ENCODE measurements at regions not wholly inside any gene's neighbourhood (a gene's known extent, or its start where the extent isn't known, plus 50 kb on each side); places are given as distances from the start of the nearest gene placed in this dataset.
"Not testable (repeated sequence)": the region's sequence is repeated elsewhere in the genome, so short reads cannot be mapped to it uniquely, and the experiment has no call there.

DNA sequence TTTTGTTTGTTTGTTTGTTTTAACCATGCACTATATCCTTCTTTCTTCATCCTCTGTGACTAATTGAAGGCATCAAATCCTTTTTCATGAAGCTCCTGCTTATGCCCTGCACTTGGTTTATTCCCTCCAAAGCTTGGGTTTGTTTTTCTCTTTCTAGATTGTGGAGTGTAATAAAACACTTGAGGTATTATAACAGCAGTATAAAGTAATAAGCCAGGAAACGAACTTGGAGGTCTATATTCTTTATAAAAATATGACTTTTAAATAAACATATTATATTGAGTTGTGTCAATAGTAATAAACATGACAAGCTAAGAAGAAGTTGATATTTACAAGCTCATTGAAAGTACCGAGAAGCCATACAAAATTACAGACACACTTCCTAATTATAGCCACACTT lies 659.4 kb downstream of the RFPL4B start:
- no peak for DNase-seq

DNA sequence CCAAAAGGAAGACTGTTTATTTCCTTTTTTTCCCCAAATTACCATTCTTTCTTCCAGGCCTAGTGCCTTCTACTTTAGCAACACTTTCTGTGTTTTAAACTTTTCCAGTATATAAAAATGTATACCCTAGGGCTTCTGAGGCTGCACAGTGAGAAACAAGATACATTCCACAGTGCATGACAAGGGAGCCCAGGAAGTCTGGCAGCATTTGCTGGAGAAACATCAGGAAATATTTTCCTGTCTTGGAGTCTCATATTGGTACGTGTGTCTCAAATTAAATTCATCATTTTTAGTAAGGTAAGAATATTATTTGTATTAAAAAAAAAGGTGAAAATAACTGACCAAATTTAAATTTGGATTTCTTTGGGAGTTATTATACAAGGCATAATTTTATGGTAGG lies 662.6 kb downstream of the RFPL4B start:
- no peak for DNase-seq

DNA sequence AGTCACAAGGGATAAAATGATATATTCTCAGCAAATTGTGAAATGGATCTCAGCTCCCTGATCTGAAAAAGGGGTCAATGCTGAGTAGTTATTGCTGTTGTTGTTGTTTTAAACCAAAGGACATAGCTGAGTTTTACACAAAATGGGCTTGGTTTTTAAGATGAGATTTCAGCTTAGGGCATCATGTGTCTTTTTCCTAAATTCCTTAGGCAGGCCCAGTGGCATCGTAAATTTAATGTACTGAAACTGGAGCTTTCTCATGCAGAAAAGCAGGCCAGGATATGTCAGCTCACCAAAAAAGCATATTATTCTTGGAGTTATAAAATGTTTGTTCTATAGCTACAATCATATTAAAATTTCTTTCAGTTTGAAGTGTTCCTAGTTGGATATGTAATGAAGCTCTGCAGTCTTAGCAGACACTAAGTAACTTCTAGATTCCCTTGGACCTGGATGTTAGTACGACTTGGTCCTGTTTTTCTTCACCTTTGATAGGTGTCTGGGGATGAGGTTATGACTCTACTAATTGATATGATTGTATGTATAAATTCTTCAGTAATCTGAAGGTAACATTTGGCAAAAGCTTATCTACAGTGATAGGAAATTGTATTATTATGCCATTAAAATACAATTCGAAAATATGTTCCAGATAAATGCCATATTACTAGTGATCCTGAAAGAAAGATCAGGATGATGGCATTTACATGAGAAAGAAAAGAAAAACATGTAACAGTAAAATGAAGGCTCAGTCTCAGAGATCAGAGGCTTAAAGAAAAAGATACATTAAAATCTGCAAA lies 663.3 kb downstream of the RFPL4B start:
- DNase-seq = no peak

- DNase-seq = no peak
These were observed 664.3 kb downstream of the RFPL4B start for GRCh38 chr6:113011389-113011788.

DNA sequence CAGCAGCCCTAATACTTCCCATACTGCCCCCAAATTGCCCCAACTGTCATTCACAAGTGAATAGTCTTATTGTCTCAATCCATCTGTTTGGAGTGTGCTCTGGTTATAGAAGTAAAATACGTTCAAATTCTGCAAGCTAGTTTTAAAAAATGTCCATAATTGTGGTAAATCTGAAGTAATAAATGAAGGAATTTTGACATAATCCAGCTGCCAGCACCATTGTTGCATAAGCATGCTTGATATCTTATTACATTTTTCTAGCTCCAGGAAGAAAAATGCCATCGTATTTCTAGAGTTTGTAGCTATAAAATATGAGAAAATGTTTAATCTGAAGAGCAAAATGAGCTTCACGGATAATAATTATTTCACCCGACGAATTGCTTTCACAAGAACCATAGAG lies 664.7 kb downstream of the RFPL4B start:
- DNase-seq = no peak

DNA sequence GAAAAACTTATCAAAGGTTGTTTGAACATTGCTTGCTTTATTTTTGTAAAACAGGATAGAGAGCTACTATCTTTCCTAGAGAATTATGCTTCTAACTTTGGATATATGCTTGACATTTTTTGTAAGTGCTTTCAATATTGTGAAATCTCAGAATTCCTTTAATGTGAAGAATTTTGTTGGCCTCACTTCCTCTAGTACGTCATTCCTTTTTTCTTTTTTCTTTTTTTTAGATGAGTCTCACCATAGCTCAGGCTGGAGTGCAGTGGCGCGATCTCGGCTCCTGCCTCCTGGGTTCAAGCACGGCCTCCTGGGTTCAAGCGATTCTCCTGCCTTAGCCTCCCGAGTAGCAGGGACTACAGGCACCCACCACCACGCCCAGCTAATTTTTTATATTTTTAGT lies 668.1 kb downstream of the RFPL4B start:
- DNase-seq = no peak

DNA sequence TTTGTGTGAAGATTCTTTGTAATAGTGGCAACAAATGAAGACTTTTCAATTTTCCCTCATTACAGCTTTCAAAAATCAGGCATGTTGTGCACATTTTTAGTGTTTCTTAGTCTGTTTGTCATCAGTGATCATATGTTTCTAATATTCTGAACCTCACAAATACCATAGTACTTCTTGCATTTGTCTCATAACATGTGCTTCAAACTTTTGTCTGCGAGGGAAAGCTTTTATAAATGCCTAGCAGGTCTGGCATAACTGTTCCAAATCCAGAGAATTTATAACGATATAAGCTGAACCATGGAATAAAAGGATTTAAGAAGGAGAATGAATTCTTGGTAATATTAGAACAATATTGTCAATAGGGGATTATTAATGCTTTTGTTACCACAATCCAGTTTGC lies 670.2 kb downstream of the RFPL4B start:
- no peak for DNase-seq

GRCh38 chr6:113018351-113019151 lies 671.4 kb downstream of the RFPL4B start:
- no peak for DNase-seq

DNA sequence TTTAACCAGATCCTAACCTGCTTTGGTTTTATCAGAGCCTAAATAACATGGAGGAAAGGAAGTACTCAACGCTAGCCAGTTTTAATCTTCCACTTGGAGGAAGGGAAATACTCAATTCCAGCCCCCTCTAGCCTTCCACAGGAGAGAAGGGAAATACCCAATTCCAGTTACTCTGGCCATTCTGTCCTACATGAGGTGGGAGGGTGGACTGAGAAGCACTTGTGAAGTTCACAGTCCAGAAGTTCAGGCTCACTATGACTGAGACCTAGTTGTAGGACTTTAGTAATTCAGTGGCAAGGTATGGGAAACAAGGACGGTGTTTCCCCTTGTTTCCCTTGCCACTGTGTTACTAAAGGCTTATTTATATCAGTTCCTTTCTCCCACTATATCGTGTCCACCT lies 672.0 kb downstream of the RFPL4B start:
- DNase-seq = no peak

GRCh38 chr6:113027780-113028179 lies 680.6 kb downstream of the RFPL4B start:
- no peak for DNase-seq

DNA sequence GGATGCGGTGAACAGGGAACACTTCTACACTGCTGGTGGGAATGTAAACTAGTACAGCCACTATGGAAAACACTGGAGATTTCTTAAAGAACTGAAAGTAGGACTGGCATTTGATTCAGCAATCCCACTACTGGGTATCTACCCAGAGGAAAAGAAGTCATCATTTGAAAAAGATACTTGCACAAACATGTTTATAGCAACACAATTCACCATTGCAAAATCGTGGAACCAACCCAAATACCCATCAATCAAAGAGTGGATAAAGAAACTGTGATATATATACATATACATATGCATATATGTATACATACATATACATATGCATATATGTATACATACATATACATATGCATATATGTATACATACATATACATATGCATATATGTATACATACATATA lies 682.0 kb downstream of the RFPL4B start:
- DNase-seq = not testable (repeated sequence)

DNA sequence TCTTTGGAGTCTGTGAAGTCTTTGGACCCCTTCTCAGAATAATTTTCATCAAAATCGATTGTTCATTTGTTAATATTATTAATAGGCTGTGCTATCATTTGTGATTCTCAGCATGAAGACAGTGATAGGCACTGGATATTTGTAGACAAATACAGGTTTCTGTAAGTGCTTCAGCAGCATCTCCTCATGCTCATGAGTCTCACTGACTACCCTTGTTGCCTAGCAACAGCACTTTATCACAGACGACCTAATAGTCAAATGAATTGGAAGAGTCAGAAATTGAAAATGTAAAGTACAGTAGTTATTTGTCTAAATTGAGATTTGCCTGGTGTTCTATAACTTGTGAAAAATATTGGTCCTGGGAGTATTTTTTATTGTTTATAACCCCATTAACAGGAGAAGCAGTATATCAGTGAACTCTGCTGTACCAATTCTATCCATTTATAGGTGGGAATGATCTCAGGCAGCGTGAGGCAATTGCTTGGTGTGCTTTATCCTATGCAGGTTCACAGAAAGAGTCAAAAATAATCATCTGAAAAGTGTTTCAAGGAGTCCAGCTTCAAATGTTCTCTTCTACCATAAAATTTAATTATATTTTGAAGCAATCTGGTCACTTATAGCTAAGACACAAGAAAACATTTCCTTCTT lies 684.6 kb downstream of the RFPL4B start:
- DNase-seq = no peak

DNA sequence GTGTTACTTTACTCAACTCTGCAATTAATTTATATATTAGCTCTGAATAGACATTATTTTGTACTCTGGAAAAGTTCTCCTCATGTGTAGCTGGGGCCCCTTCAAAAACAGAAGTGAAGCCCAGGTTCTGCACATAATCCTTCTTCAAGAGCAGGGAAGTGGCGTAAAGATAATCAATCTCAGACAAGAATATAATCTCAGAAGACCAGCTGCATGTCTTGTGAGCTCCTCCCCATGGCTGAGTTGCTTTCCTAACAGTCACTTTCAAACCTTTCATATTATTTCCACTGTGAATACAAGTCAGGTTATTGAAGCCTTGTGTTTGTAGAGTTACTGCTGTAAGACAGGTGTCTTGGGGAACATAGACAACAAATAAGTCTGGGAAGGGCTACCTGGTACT lies 691.9 kb downstream of the RFPL4B start:
- no peak for DNase-seq

DNA sequence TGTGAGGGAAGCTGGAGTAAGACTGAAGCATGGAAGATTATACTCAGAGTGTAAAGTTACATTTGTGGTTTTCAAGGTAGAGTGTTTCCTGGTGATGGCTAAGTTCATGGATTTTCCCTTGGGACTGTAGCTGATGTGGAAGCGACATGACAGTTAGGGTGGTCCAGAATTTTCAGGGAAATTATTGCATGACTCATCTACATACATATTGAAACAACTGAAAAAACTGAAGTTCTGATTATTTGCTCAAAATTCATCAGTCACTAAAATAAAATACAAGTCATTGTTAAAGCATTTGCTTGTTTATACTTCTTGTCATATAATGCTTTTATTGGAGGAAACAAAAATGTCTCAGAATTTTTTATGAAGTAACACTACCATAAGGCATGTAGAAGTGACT lies 700.0 kb downstream of the RFPL4B start:
- no peak for DNase-seq

DNA sequence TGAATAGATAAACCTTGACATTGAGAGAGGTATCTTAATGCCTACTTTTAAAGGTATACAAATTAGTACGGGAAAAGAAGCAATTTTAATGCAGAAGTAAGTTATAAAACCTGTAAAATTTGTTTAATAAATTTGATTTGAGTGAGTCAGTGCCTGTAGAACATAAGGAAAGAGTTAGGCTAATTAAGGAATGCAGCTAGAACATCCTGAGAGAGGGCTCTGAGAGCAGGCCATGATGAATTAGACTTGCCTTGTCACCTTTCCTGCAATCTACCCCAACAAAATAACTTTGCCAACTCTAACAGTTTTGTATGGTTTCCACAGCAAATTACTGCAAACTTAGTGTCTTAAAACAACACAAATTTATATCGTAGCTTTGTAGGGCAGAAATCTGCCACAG lies 700.8 kb downstream of the RFPL4B start:
- no peak for DNase-seq

DNA sequence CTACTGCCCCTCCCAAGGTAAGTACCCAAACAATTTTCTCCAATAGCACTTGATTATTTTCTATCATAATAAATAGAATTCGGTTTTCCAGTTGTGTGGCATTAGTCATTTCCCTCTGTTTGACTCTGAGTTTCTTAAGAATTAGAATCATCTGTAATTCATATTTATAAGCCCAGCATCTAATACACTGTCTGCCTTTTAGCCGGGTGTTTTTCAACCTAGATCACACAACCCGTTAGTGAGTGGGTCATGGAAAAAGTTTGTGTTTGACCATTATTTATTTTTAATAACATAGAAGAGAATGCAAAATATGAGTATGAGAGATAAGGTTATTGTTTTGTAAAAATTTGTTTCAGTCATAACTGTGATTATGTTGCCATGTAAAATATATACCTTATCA lies 701.6 kb downstream of the RFPL4B start:
- DNase-seq = no peak

DNA sequence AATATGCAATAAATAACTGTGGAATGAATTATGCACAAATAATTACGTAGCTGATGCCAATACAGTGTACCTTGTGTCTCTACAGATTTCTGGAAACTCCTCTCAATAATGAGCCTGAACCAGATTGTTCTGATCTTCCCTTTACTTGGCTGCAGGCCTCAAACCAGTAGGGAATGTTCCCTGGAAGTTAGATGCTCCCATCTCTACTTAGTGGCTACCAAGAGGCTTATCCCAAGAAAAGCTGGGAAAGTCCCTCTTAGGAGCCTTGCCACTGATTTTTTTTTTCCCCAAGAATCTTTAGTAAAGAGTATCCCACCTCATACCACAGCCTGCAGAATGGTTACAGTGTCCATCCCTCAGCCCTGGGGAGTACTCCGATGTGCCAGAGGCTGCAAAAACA lies 702.1 kb downstream of the RFPL4B start:
- DNase-seq = no peak

DNA sequence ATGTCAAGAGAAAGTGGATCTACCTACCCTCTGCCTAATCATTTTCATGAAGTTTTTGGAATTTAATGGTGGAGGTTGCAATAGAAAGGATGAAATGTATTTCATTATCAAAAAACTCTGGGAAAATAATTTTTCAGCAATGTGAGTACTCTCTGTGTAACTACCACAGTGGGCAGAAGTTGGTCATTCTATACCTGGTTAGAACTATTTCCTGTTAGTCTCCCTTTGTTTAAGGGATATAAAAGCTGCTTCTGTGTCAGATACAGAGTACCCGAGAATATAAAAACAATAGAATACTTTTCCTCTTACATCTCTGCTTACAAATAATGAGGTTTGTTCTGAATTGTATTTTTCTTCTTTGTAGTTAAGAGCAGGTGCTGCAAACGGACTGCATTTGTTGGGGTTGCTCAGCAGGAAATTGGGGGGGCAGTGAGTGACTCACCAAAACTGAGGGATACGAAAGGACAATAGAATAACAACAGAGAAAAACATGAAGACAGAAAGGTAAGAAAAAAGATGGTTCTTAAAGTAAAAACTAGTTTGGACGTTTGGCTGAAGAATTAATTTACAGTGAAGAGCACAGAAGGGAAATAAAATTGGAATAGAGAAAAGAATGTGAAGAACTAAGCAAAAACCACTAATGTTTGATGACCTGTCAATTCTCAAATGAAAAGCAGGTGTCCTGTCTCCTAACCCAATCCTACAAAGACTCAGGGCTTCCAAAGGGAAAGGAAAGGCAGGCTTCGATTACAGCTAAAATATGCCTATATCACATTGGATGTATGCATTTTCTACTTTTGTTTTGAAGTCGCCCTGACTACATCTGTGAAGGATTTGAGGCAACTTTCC lies 703.1 kb downstream of the RFPL4B start:
- no peak for DNase-seq

GRCh38 chr6:113050979-113051378 lies 703.8 kb downstream of the RFPL4B start:
- DNase-seq = no peak

DNA sequence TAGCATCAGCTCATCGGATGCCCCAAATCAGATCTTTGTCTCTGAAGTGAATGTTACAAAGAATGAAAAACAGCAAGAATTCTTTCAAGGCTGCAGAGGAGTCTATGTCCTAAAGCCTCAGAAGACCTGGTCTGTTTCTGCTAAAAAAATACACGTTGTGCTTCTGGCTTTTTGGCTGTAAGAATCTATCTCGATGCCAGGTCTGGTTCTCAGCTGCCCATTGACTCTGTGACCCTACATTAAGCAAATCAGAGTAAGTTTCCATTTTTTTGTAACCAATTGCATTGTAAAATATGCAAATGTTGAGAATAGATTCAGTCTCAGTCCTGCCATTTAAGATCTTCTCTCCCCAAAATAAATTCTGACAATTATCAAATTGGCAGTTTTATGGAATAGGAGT lies 705.4 kb downstream of the RFPL4B start:
- no peak for DNase-seq

- DNase-seq = no peak
These were observed 707.9 kb downstream of the RFPL4B start for GRCh38 chr6:113055061-113055460.

GRCh38 chr6:113055998-113056397 lies 708.9 kb downstream of the RFPL4B start:
- DNase-seq = no peak

GRCh38 chr6:113057567-113058053 lies 710.5 kb downstream of the RFPL4B start:
- DNase-seq = no peak

Data from NK-92 treated with Interleukin-12 subunit alpha and Interleukin-12 subunit beta, amount 100 ng/mL, for 24 hours (cell line).